KMS-11 (cell line): ENCODE measurements at regions not wholly inside any gene's neighbourhood (a gene's known extent, or its start where the extent isn't known, plus 50 kb on each side); places are given as distances from the start of the nearest gene placed in this dataset.

Experiments
- H2AFZ ChIP-seq: fragments of 200-600 bp; sonication (generic); 2 replicates; pipeline ENCODE4 v1.6.1; 2016; ENCODE audit warnings: antibody characterized with exemption, mixed run types, low read depth
- H3K27ac ChIP-seq: fragments of 200-600 bp; sonication (generic); 2 replicates; pipeline ENCODE4 v1.6.1; 2016; ENCODE audit warnings: mild to moderate bottlenecking, mixed run types
- H3K27me3 ChIP-seq: fragments of 200-600 bp; sonication (generic); 2 replicates; pipeline ENCODE4 v1.6.1; 2017; ENCODE audit warnings: mild to moderate bottlenecking, low read depth, mixed run types, moderate library complexity; ENCODE audit not compliant: insufficient read depth
- H3K36me3 ChIP-seq: fragments of 200-600 bp; sonication (generic); 2 replicates; pipeline ENCODE4 v1.6.1; 2017; ENCODE audit warnings: mild to moderate bottlenecking, mixed run types; ENCODE audit not compliant: insufficient read depth
- H3K4me1 ChIP-seq: fragments of 200-600 bp; sonication (generic); 2 replicates; pipeline ENCODE4 v1.6.1; 2016; ENCODE audit warnings: mild to moderate bottlenecking, low read depth, mixed run types; ENCODE audit not compliant: poor library complexity, severe bottlenecking
- H3K4me2 ChIP-seq: fragments of 200-600 bp; sonication (generic); 2 replicates; pipeline ENCODE4 v1.7.0; 2016; ENCODE audit warnings: mild to moderate bottlenecking, mixed run types
- H3K4me3 ChIP-seq: fragments of 200-600 bp; sonication (generic); IDR thresholded peaks from 2 replicates; pipeline ENCODE4 v1.6.1; 2017; ENCODE audit warnings: low read depth, low read length, mixed read lengths; ENCODE audit not compliant: insufficient read depth
- H3K79me2 ChIP-seq: fragments of 200-600 bp; sonication (generic); 2 replicates; pipeline ENCODE4 v1.6.1; 2016; ENCODE audit warnings: low read depth, mixed run types; ENCODE audit not compliant: insufficient read depth
- H3K9ac ChIP-seq: fragments of 200-600 bp; sonication (generic); 2 replicates; pipeline ENCODE4 v1.6.1; 2016; ENCODE audit warnings: mild to moderate bottlenecking, mixed run types
- H4K20me1 ChIP-seq: fragments of 200-600 bp; sonication (generic); 2 replicates; pipeline ENCODE4 v1.6.1; 2016; ENCODE audit warnings: mild to moderate bottlenecking, mixed run types; ENCODE audit not compliant: insufficient read depth
- TF ChIP-seq, protein P1 (sequence below): fragments of 200-600 bp; sonication (generic); conservative IDR thresholded peaks from 2 replicates; pipeline ENCODE4 v1.6.1; 2017; ENCODE audit warnings: low read depth, mild to moderate bottlenecking, antibody characterized with exemption, low read length, moderate library complexity, mixed read lengths

DNA sequence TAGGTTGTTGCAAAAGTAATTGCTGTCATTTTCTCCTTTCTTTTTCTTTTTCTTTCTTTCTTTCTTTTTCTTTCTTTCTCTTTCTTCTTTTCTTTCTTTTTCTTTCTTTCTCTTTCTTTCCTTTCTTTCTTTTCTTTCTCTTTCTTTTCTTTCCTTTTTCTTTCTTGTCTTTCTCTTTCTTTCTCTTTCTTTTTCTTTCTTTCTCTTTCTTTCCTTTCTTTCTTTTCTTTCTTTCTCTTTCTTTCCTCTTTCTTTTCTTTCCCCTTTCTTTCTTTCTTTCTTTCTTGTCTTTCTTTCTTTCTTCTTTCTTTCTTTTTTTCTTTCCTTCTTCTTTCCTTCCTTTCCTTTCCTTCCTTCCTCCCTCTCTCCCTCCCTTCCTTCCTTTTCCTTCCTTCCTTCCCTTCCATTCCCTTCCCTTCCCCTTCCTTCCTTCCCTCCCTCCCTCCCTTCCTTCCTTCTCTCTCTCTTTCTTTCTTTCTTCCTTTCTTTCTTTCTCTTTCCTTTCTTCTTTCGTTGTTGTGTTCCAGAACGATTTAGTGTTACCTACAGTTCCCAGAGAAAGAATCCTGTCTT is 178.9 kb downstream of the RPIA start:
- Histone ChIP-seq H2AFZ (no peak overlapping the region), H4K20me1 (no peaks in the 10 kb centered on the region), H3K4me1 (no peaks in the 10 kb centered on the region), H3K36me3 (no peaks in the 10 kb centered on the region), H3K27me3 (no peaks in the 10 kb centered on the region), H3K9ac (no peak overlapping the region), H3K4me3 (no peak overlapping the region), H3K27ac (no peak overlapping the region), H3K79me2 (no peaks in the 10 kb centered on the region), H3K4me2 (no peak overlapping the region)
- TF ChIP-seq, protein P1, sequence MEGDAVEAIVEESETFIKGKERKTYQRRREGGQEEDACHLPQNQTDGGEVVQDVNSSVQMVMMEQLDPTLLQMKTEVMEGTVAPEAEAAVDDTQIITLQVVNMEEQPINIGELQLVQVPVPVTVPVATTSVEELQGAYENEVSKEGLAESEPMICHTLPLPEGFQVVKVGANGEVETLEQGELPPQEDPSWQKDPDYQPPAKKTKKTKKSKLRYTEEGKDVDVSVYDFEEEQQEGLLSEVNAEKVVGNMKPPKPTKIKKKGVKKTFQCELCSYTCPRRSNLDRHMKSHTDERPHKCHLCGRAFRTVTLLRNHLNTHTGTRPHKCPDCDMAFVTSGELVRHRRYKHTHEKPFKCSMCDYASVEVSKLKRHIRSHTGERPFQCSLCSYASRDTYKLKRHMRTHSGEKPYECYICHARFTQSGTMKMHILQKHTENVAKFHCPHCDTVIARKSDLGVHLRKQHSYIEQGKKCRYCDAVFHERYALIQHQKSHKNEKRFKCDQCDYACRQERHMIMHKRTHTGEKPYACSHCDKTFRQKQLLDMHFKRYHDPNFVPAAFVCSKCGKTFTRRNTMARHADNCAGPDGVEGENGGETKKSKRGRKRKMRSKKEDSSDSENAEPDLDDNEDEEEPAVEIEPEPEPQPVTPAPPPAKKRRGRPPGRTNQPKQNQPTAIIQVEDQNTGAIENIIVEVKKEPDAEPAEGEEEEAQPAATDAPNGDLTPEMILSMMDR, result no peak

DNA sequence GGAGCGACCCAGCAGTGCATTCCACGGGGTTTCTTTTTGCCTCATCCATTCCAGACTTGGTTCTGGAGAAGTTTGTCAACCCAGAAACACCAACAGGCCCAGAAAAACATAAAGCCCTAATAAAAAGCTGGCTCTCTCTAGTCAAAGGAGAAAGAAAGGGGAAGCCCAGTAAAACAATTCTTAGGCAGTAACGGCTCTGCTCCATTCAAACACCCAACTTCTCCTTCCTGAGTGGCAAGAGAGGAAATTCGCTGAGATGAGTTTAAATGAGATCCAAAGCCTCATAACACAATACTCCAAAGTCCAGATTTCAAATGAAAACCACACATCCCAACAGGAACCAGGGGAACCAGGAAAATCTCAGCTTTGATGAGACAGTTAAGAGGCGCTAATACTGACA is 179.9 kb downstream of the RPIA start:
- Histone ChIP-seq H4K20me1 (no peaks in the 10 kb centered on the region), H3K27me3 (no peaks in the 10 kb centered on the region), H3K4me3 (no peak overlapping the region), H3K36me3 (no peaks in the 10 kb centered on the region), H2AFZ (no peak overlapping the region), H3K9ac (no peak overlapping the region), H3K4me1 (no peaks in the 10 kb centered on the region), H3K4me2 (no peak overlapping the region), H3K27ac (no peak overlapping the region), H3K79me2 (no peaks in the 10 kb centered on the region)
- TF ChIP-seq, protein P1, result no peak

DNA sequence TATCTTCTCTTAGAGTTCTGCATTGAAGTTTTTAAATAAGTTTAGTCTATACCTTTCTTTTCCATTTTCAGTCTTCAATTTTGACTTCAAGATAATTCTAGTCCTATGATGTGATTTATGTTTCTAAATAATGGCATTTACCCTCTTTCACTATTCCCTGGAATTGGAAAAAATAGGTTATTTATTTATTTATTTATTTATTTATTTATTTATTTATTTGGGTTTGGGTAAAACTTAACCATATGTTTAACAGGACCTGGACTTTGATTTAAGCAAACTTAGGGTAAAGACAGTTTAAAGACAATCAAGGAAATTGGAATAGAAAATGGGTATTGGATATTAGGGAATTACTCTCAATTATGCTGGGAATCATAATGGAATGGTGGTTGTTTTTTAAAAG is 182.1 kb downstream of the RPIA start:
- H3K27me3 ChIP-seq, result no peaks in the 10 kb centered on the region
- no peaks in the 10 kb centered on the region for H4K20me1 ChIP-seq
- TF ChIP-seq, protein P1, result no peak
- H3K4me1 ChIP-seq, result no peaks in the 10 kb centered on the region
- H3K36me3 ChIP-seq, result no peaks in the 10 kb centered on the region
- H3K4me3 ChIP-seq, result no peak overlapping the region
- no peak overlapping the region for H3K9ac ChIP-seq
- H2AFZ ChIP-seq, result no peak overlapping the region
- no peak overlapping the region for H3K27ac ChIP-seq
- no peak overlapping the region for H3K4me2 ChIP-seq
- H3K79me2 ChIP-seq, result no peaks in the 10 kb centered on the region

DNA sequence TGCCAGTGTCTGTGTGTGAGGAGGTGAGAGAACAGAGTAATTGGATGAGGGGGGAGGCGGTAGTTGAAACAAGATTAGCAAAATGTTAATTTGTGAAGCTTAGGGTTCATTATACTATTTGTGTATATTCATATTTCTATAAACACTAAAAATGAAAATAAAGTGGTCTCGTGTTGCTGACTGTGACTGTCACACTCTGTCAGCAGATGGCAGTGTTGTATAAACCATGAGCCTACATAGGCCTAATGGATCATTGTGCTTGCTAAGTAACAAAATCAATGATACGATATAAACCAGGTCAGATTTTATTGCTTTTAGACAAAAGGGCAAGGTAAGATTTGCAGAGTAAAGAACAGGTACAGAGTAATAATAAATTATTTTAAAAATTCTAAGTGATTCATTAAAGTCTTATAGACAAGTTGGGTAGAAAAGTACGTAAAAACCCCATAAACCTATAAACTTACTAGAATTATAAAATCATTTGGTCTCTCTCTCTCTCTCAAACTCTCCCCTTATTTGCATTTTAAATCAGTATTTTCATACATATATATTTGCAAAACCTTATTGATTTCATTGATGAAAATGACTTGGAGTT is 182.7 kb downstream of the RPIA start:
- Histone ChIP-seq H3K27ac (no peak overlapping the region), H3K79me2 (no peaks in the 10 kb centered on the region), H2AFZ (no peak overlapping the region), H3K4me1 (no peaks in the 10 kb centered on the region), H3K36me3 (no peaks in the 10 kb centered on the region), H3K27me3 (no peaks in the 10 kb centered on the region), H3K9ac (no peak overlapping the region), H4K20me1 (no peaks in the 10 kb centered on the region), H3K4me2 (no peak overlapping the region), H3K4me3 (no peak overlapping the region)
- TF ChIP-seq, protein P1, result no peak
